NCI-H2107 treated with DMSO at 0.1 percent for 48 hours (cell line): ENCODE measurements at regions not wholly inside any gene's neighbourhood (a gene's known extent, or its start where the extent isn't known, plus 50 kb on each side); places are given as distances from the start of the nearest gene placed in this dataset.
"Not testable (repeated sequence)": the region's sequence is repeated elsewhere in the genome, so short reads cannot be mapped to it uniquely, and the experiment has no call there.

Source experiments
- DNase-seq: peaks from one replicate; lab custom pipeline; 2025; ENCODE audit not compliant: unreplicated experiment; lab: John Stamatoyannopoulos, UW

GRCh38 chr11:90510839-90511238 lies 288.0 kb upstream of the CHORDC1 start:
- DNase-seq: no peak

- DNase-seq: no peak
Measured at GRCh38 chr11:90500922-90501568, 278.2 kb upstream of the CHORDC1 start.

- DNase-seq: no peak
Measured at GRCh38 chr11:90496722-90497121, 273.9 kb upstream of the CHORDC1 start.

GRCh38 chr11:90493379-90493778 lies 270.5 kb upstream of the CHORDC1 start:
- DNase-seq: no peak

GRCh38 chr11:90491466-90491865 lies 268.6 kb upstream of the CHORDC1 start:
- DNase-seq: no peak

- peak; percentile 1 for DNase-seq
Measured at GRCh38 chr11:90476442-90477007, 253.7 kb upstream of the CHORDC1 start.

- no peak for DNase-seq
Measured at GRCh38 chr11:90468923-90469322, 246.1 kb upstream of the CHORDC1 start.

GRCh38 chr11:90465553-90465952 lies 242.7 kb upstream of the CHORDC1 start:
- DNase-seq: no peak

- DNase-seq: not testable (repeated sequence)
Measured at GRCh38 chr11:90455347-90455920, 232.6 kb upstream of the CHORDC1 start.

GRCh38 chr11:90453525-90453924 lies 230.7 kb upstream of the CHORDC1 start:
- no peak for DNase-seq

GRCh38 chr11:90449606-90450005 lies 226.8 kb upstream of the CHORDC1 start:
- DNase-seq: no peak

GRCh38 chr11:90448256-90448655 lies 225.4 kb upstream of the CHORDC1 start:
- DNase-seq: no peak

- DNase-seq: no peak
Measured at GRCh38 chr11:90447618-90448017, 224.8 kb upstream of the CHORDC1 start.

- no peak for DNase-seq
Measured at GRCh38 chr11:90446207-90446606, 223.4 kb upstream of the CHORDC1 start.

- DNase-seq: no peak
Measured at GRCh38 chr11:90438069-90438468, 215.2 kb upstream of the CHORDC1 start.

- DNase-seq: no peak
Measured at GRCh38 chr11:90434858-90435257, 212.0 kb upstream of the CHORDC1 start.

GRCh38 chr11:90428836-90429235 lies 206.0 kb upstream of the CHORDC1 start:
- DNase-seq: no peak

GRCh38 chr11:90426442-90426841 lies 203.6 kb upstream of the CHORDC1 start:
- DNase-seq: no peak

GRCh38 chr11:90423378-90423777 lies 200.5 kb upstream of the CHORDC1 start:
- no peak for DNase-seq

- DNase-seq: not testable (repeated sequence)
Measured at GRCh38 chr11:90422787-90423186, 199.9 kb upstream of the CHORDC1 start.

GRCh38 chr11:90414221-90414620 lies 191.4 kb upstream of the CHORDC1 start:
- no peak for DNase-seq

GRCh38 chr11:90407350-90407749 lies 184.5 kb upstream of the CHORDC1 start:
- DNase-seq: no peak

GRCh38 chr11:90392692-90393091 lies 169.8 kb upstream of the CHORDC1 start:
- DNase-seq: no peak
